ENCODE measurements at regions not wholly inside any gene's neighbourhood (a gene's known extent, or its start where the extent isn't known, plus 50 kb on each side); places are given as distances from the start of the nearest gene placed in this dataset.

DNA sequence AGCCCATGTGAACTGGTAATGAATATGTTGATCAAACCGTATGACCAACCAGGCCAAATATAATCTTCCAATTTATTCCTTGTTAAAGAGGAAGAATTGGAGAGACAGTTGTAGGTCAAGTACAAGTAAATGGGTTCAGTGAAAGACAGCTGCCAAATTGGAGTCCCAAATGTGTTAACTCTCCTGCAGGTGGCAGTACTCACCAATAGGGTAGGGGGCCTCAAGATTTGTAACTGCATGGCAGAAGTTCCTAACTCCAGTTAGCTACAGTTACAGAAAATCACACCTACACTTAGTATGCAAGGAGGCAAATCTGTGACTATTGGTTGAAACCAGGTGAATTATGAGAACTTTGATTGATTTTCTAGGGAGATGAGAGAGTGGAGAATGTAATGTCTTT is 278.0 kb downstream of the ZBBX start:
- TF ChIP-seq, protein P1, sequence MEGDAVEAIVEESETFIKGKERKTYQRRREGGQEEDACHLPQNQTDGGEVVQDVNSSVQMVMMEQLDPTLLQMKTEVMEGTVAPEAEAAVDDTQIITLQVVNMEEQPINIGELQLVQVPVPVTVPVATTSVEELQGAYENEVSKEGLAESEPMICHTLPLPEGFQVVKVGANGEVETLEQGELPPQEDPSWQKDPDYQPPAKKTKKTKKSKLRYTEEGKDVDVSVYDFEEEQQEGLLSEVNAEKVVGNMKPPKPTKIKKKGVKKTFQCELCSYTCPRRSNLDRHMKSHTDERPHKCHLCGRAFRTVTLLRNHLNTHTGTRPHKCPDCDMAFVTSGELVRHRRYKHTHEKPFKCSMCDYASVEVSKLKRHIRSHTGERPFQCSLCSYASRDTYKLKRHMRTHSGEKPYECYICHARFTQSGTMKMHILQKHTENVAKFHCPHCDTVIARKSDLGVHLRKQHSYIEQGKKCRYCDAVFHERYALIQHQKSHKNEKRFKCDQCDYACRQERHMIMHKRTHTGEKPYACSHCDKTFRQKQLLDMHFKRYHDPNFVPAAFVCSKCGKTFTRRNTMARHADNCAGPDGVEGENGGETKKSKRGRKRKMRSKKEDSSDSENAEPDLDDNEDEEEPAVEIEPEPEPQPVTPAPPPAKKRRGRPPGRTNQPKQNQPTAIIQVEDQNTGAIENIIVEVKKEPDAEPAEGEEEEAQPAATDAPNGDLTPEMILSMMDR (conservative IDR thresholded peaks at IDR 0.05 in 1 of 2, IDR thresholded peaks at IDR 0.05 in 1 of 2; ENCODE audit: low read depth in 1 of 2, low read length in 2 of 2), result no peak
- TF ChIP-seq EZH2 (IDR thresholded peaks at IDR 0.05; ENCODE audit: low read length, missing control alignments), result no peak
